GM19240 (cell line): ENCODE measurements at regions not wholly inside any gene's neighbourhood (a gene's known extent, or its start where the extent isn't known, plus 50 kb on each side); places are given as distances from the start of the nearest gene placed in this dataset.

Experiments used
- DNase-seq: peaks from one replicate; pipeline ENCODE4 v3.0.0; 2011; ENCODE audit warnings: low spot score; ENCODE audit not compliant: insufficient read length

- DNase-seq: no peak
Measured at GRCh38 chr2:150166313-150167051, 321.0 kb downstream of the RND3 start.

GRCh38 chr2:150165988-150166312, 321.5 kb downstream of the RND3 start:
- DNase-seq: no peak

- no peak for DNase-seq
Measured at GRCh38 chr2:150165442-150165841, 322.0 kb downstream of the RND3 start.

- DNase-seq: no peak
Measured at GRCh38 chr2:150162241-150162942, 325.1 kb downstream of the RND3 start.

- DNase-seq: no peak
Measured at GRCh38 chr2:150160058-150160457, 327.4 kb downstream of the RND3 start.

GRCh38 chr2:150159300-150159699, 328.2 kb downstream of the RND3 start:
- DNase-seq: no peak

- no peak for DNase-seq
Measured at GRCh38 chr2:150156876-150157275, 330.6 kb downstream of the RND3 start.

GRCh38 chr2:150156415-150156814, 331.1 kb downstream of the RND3 start:
- no peak for DNase-seq

GRCh38 chr2:150154308-150154797, 333.1 kb downstream of the RND3 start:
- no peak for DNase-seq

- no peak for DNase-seq
Measured at GRCh38 chr2:150153646-150154307, 333.7 kb downstream of the RND3 start.

GRCh38 chr2:150152230-150152629, 335.2 kb downstream of the RND3 start:
- no peak for DNase-seq

GRCh38 chr2:150150144-150150543, 337.3 kb downstream of the RND3 start:
- no peak for DNase-seq

GRCh38 chr2:150147889-150148683, 339.4 kb downstream of the RND3 start:
- no peak for DNase-seq

- no peak for DNase-seq
Measured at GRCh38 chr2:150146879-150147278, 340.6 kb downstream of the RND3 start.

GRCh38 chr2:150145299-150145692, 342.2 kb downstream of the RND3 start:
- DNase-seq: no peak

GRCh38 chr2:150144546-150145298, 342.7 kb downstream of the RND3 start:
- no peak for DNase-seq

GRCh38 chr2:150143087-150143536, 344.4 kb downstream of the RND3 start:
- DNase-seq: no peak

- no peak for DNase-seq
Measured at GRCh38 chr2:150142561-150142960, 344.9 kb downstream of the RND3 start.

- DNase-seq: no peak
Measured at GRCh38 chr2:150141226-150142001, 346.1 kb downstream of the RND3 start.

- DNase-seq: no peak
Measured at GRCh38 chr2:150140777-150141176, 346.7 kb downstream of the RND3 start.
